SU-DHL-6 (cell line): ENCODE measurements at regions not wholly inside any gene's neighbourhood (a gene's known extent, or its start where the extent isn't known, plus 50 kb on each side); places are given as distances from the start of the nearest gene placed in this dataset.

Experiments
- H2AFZ ChIP-seq: fragments of 200-600 bp; sonication (generic); 2 replicates; pipeline ENCODE4 v1.6.1; 2014; ENCODE audit warnings: low read depth, mild to moderate bottlenecking, moderate library complexity, mixed read lengths, antibody characterized with exemption, low read length; ENCODE audit not compliant: severe bottlenecking
- H3F3A ChIP-seq: fragments of 200-600 bp; shearing (Covaris generic); 2 replicates; pipeline ENCODE4 v1.6.0; 2016; ENCODE audit warnings: antibody characterized with exemption, mild to moderate bottlenecking; ENCODE audit not compliant: insufficient read depth
- H3K27ac ChIP-seq: fragments of 200-600 bp; sonication (generic); 2 replicates; pipeline ENCODE4 v1.5.1; 2016; ENCODE audit warnings: low read depth, mild to moderate bottlenecking, low read length, moderate library complexity, mixed read lengths
- H3K27me3 ChIP-seq: fragments of 200-600 bp; sonication (generic), shearing (Covaris generic); 2 replicates; pipeline ENCODE4 v1.6.0; 2014; ENCODE audit warnings: mild to moderate bottlenecking, low read length
- H3K36me3 ChIP-seq: fragments of 200-600 bp; sonication (generic); 2 replicates; pipeline ENCODE4 v1.6.1; 2014; ENCODE audit warnings: mild to moderate bottlenecking, low read length, mixed read lengths
- H3K4me2 ChIP-seq: fragments of 300-600, 200-600 bp; shearing (Covaris generic), sonication (generic); 2 replicates; pipeline ENCODE4 v1.6.0; 2014; ENCODE audit warnings: low read length, low read depth, mild to moderate bottlenecking; ENCODE audit not compliant: poor library complexity, severe bottlenecking
- H3K4me3 ChIP-seq: fragments of 200-600 bp; sonication (generic); 2 replicates; pipeline ENCODE4 v1.5.1; 2014; ENCODE audit warnings: antibody characterized with exemption, low read length, mild to moderate bottlenecking, mixed read lengths; ENCODE audit not compliant: insufficient read depth, poor library complexity, severe bottlenecking
- H3K79me2 ChIP-seq: fragments of 200-600 bp; sonication (generic); 2 replicates; pipeline ENCODE4 v1.6.1; 2014; ENCODE audit warnings: mild to moderate bottlenecking, low read length, moderate library complexity; ENCODE audit not compliant: insufficient read depth
- H3K9ac ChIP-seq: fragments of 200-600 bp; sonication (generic); 2 replicates; pipeline ENCODE4 v1.7.0; 2014; ENCODE audit warnings: mild to moderate bottlenecking, low read length
- H3K9me2 ChIP-seq: fragments of 200-600 bp; sonication (generic); replicated peaks from 2 replicates; pipeline ENCODE4 v1.6.1; 2014; ENCODE audit warnings: low read length; ENCODE audit not compliant: insufficient read depth
- H3K9me3 ChIP-seq: fragments of 200-600 bp; sonication (generic); 2 replicates; pipeline ENCODE4 v1.6.1; 2014; ENCODE audit warnings: low read length, mixed read lengths; ENCODE audit not compliant: insufficient read depth
- H4K20me1 ChIP-seq: fragments of 200-600 bp; sonication (generic); 2 replicates; pipeline ENCODE4 v1.6.1; 2014; ENCODE audit warnings: low read depth, mild to moderate bottlenecking, antibody characterized with exemption, low read length, moderate library complexity, mixed read lengths
- EZH2phosphoT487 ChIP-seq: fragments of 200-600 bp; sonication (generic), shearing (Covaris generic); conservative IDR thresholded peaks from 2 replicates; pipeline ENCODE4 v1.6.1; 2018; ENCODE audit warnings: mild to moderate bottlenecking, antibody characterized with exemption, low read length, moderate library complexity, mixed read lengths
- TF ChIP-seq, protein P1 (sequence below): fragments of 200-600 bp; sonication (generic); IDR thresholded peaks from one replicate; pipeline ENCODE4 v1.5.1; 2017; ENCODE audit warnings: antibody characterized with exemption, mild to moderate bottlenecking, low read length, moderate library complexity; ENCODE audit not compliant: insufficient read depth, poor library complexity, severe bottlenecking

DNA sequence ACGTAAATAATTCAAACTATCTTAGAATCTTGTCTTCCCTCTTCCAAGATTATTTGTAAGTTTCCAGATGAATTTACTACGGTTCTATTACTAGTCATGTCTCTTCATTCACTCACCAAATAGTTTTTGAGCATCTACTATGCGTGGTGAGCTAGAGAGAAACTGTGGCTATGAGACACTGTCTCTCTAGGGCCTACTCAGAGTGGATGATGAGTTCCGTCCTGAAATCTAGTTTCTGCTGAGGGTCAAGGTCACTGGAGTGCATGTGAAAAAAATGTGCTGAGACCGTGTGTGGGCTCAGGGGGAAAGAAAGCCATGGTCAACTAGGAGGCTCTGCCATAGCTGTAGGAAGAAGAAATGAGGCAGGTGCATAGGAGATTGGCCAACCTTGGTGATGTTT, 320.2 kb upstream of the GATB start:
- Histone ChIP-seq H3K9ac (no peak overlapping the region), H3K9me3 (peaks cover 13% of the 10 kb centered on the region; the same call in 1 of the 2 replicates), H3K27me3 (no peaks in the 10 kb centered on the region), H3K79me2 (no peaks in the 10 kb centered on the region), H4K20me1 (no peaks in the 10 kb centered on the region), H3K36me3 (no peaks in the 10 kb centered on the region; the same call in 1 of the 2 replicates), H2AFZ (no peak overlapping the region), H3K9me2 (no peaks in the 10 kb centered on the region), H3K4me2 (peak overlapping the region; percentile 51), H3F3A (no peaks in the 10 kb centered on the region), H3K27ac (peak overlapping the region; percentile 89), H3K4me3 (no peak overlapping the region)
- TF ChIP-seq, protein P1, sequence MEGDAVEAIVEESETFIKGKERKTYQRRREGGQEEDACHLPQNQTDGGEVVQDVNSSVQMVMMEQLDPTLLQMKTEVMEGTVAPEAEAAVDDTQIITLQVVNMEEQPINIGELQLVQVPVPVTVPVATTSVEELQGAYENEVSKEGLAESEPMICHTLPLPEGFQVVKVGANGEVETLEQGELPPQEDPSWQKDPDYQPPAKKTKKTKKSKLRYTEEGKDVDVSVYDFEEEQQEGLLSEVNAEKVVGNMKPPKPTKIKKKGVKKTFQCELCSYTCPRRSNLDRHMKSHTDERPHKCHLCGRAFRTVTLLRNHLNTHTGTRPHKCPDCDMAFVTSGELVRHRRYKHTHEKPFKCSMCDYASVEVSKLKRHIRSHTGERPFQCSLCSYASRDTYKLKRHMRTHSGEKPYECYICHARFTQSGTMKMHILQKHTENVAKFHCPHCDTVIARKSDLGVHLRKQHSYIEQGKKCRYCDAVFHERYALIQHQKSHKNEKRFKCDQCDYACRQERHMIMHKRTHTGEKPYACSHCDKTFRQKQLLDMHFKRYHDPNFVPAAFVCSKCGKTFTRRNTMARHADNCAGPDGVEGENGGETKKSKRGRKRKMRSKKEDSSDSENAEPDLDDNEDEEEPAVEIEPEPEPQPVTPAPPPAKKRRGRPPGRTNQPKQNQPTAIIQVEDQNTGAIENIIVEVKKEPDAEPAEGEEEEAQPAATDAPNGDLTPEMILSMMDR = no peak
- no peak for TF ChIP-seq EZH2phosphoT487

DNA sequence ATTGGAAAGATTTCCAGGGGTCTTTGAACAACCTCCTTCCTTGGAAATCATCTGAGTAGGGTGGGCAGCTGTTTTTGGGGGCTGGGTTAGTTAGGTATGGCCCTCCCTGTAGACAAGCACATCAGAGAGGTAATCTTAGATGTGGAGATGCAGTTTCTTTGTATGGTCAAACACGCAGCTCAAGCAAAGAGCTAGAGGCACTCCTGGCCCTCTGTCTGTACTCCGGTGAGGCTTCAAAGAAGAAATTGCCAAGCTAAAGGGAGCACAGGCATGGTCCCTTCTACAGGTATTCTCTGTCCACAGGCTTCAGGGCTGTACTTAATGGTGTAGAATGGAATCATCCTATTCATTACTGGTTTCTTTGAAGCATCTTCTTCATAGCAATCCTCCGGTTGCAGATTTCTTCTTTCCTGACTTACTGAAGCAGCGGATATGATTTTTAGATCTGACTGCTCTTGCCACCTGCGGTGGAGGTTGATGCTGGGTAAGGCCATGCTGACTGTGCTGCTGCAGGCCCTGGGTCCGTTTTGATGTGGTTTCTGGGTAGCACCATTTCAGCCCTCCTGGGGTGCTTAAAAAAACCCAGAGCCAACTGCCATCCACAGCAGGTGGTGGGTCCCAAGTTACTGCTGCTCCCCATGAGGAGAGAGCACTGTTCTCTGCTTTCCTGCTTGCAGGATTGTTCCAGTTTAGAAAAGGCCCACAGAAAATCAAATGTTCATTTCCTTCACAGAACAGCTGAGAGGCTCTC, 318.9 kb upstream of the GATB start:
- Histone ChIP-seq H3K79me2 (no peaks in the 10 kb centered on the region), H2AFZ (no peak overlapping the region), H3K36me3 (no peaks in the 10 kb centered on the region; the same call in 1 of the 2 replicates), H3K9ac (peak overlapping the region; percentile 38), H3K4me2 (peak overlapping the region; percentile 51), H3K27ac (peak overlapping the region; percentile 89), H3K9me2 (no peaks in the 10 kb centered on the region), H3K4me3 (peak overlapping the region; percentile 11), H3K27me3 (no peaks in the 10 kb centered on the region), H4K20me1 (no peaks in the 10 kb centered on the region), H3K9me3 (peaks cover 13% of the 10 kb centered on the region; the same call in 1 of the 2 replicates), H3F3A (no peaks in the 10 kb centered on the region)
- TF ChIP-seq, protein P1 = no peak
- no peak for TF ChIP-seq EZH2phosphoT487

DNA sequence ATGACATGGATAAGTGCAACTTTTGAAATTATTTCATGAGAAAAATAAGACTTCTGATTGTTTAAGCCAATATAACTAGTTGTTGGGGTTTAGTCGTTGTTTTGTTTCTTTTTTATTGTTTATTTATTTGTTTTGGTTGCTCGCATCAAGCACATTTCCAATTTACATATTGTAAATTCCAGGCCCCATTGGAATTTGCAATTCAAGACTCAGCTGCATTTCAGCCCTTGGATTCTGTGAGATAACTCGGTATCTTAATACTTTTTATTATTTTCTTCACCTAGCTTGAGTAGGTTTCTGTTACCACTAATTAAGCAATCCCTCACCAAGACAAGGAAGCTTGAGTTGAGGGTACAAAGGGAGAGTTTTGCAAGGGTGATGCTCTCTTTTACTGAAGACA, 318.3 kb upstream of the GATB start:
- Histone ChIP-seq H3K9me2 (no peaks in the 10 kb centered on the region), H3F3A (no peaks in the 10 kb centered on the region), H3K4me3 (peak overlapping the region; percentile 11), H3K27ac (peak overlapping the region; percentile 89), H3K36me3 (no peaks in the 10 kb centered on the region; the same call in 1 of the 2 replicates), H3K4me2 (peak overlapping the region; percentile 50), H3K9ac (peak overlapping the region; percentile 38), H4K20me1 (no peaks in the 10 kb centered on the region), H2AFZ (no peak overlapping the region), H3K79me2 (no peaks in the 10 kb centered on the region), H3K27me3 (no peaks in the 10 kb centered on the region), H3K9me3 (peaks cover 13% of the 10 kb centered on the region; the same call in 1 of the 2 replicates)
- TF ChIP-seq EZH2phosphoT487 = no peak
- TF ChIP-seq, protein P1 = no peak
